ENCODE measurements at regions not wholly inside any gene's neighbourhood (a gene's known extent, or its start where the extent isn't known, plus 50 kb on each side); places are given as distances from the start of the nearest gene placed in this dataset.

GRCh38 chrX:15939737-15940136 lies 85.1 kb upstream of the AP1S2 start:
- TF ChIP-seq CTCF (IDR thresholded peaks at IDR 0.05; ENCODE audit: borderline replicate concordance, extremely low read depth, low read length, poor library complexity, severe bottlenecking): no peak
- no peak for TF ChIP-seq EZH2 (IDR thresholded peaks at IDR 0.05; ENCODE audit: borderline replicate concordance, low read depth, low read length, severe bottlenecking)
